GM12875 (cell line): ENCODE measurements at regions not wholly inside any gene's neighbourhood (a gene's known extent, or its start where the extent isn't known, plus 50 kb on each side); places are given as distances from the start of the nearest gene placed in this dataset.

Experiments
- H3K4me3 ChIP-seq: one replicate; pipeline ENCODE4 v1.5.1; 2011; ENCODE audit warnings: low read depth, low read length, control low read depth
- CTCF ChIP-seq: IDR thresholded peaks from 2 replicates; pipeline ENCODE4 v1.5.1; 2011; ENCODE audit warnings: low read depth, mild to moderate bottlenecking, control low read depth, inconsistent platforms, low read length, moderate library complexity, borderline replicate concordance; ENCODE audit not compliant: insufficient read depth

- TF ChIP-seq CTCF: no peak
- H3K4me3 ChIP-seq: no peak overlapping the region
These were observed 238.9 kb downstream of the MAFB start for GRCh38 chr20:40449974-40450616.

GRCh38 chr20:40449144-40449690 is 239.8 kb downstream of the MAFB start:
- no peak for TF ChIP-seq CTCF
- no peak overlapping the region for H3K4me3 ChIP-seq

- TF ChIP-seq CTCF: no peak
These were observed 242.1 kb downstream of the MAFB start for GRCh38 chr20:40446888-40447287.

GRCh38 chr20:40444516-40444915 is 244.5 kb downstream of the MAFB start:
- no peak for TF ChIP-seq CTCF
- no peak overlapping the region for H3K4me3 ChIP-seq

More at GRCh38 chr20:40446888-40447287, 242.1 kb downstream of the MAFB start:
- H3K4me3 ChIP-seq: no peak overlapping the region

GRCh38 chr20:40443753-40444152 is 245.3 kb downstream of the MAFB start:
- no peak for TF ChIP-seq CTCF
- no peak overlapping the region for H3K4me3 ChIP-seq

GRCh38 chr20:40442181-40442963 is 246.7 kb downstream of the MAFB start:
- no peak for TF ChIP-seq CTCF

GRCh38 chr20:40441771-40442170 is 247.3 kb downstream of the MAFB start:
- TF ChIP-seq CTCF: no peak
- H3K4me3 ChIP-seq: no peak overlapping the region

More at GRCh38 chr20:40442181-40442963, 246.7 kb downstream of the MAFB start:
- H3K4me3 ChIP-seq: no peak overlapping the region
